ENCODE measurements at regions not wholly inside any gene's neighbourhood (a gene's known extent, or its start where the extent isn't known, plus 50 kb on each side); places are given as distances from the start of the nearest gene placed in this dataset.

DNA sequence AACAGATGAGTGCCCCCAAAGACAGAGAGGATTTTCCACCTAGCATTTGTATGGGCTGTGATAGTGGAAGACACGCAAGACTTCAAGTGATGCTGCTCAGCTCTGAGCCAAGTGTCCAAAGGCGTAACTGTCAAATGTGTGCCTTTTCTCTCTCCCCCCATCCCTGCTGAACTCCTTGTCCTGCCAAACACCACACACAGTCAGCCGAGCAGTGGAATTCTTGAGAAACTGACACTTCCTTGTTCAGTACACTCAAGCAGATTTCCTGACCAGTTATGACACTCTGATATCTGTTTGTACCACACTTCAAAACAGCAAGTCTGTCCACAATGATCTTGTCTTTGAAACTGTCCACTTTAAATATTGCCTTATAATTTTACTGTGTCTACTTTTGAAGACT, 166.4 kb downstream of the PIK3R1 start:
- Histone ChIP-seq H3K36me3 (ENCODE audit: insufficient read depth, low read length, poor library complexity, severe bottlenecking) (no peaks in the 10 kb centered on the region), H3K4me3 (ENCODE audit: low read depth, low read length, poor library complexity, severe bottlenecking) (no peak overlapping the region), H3K9me3 (ENCODE audit: low read depth, low read length, poor library complexity, severe bottlenecking) (no peaks in the 10 kb centered on the region), H3K27me3 (replicated peaks; ENCODE audit: insufficient read depth, low read depth, low read length, poor library complexity) (no peaks in the 10 kb centered on the region), H3K27ac (ENCODE audit: low read depth, low read length, poor library complexity, severe bottlenecking) (no peak overlapping the region), H3K4me1 (ENCODE audit: insufficient read depth, low read length, poor library complexity, severe bottlenecking) (no peaks in the 10 kb centered on the region)
- CTCF ChIA-PET, result no interaction called here
- DNase-seq (ENCODE audit: low spot score), result no peak
- BruUV-seq (replicated peaks), result no TSS peak
- POLR2A ChIA-PET (ENCODE audit: low non-redundant PET), result no interaction called here
- intact Hi-C loops (cut with micrococcal nuclease; ENCODE audit: unreplicated experiment), result no loop called here
- TF ChIP-seq, protein P1, sequence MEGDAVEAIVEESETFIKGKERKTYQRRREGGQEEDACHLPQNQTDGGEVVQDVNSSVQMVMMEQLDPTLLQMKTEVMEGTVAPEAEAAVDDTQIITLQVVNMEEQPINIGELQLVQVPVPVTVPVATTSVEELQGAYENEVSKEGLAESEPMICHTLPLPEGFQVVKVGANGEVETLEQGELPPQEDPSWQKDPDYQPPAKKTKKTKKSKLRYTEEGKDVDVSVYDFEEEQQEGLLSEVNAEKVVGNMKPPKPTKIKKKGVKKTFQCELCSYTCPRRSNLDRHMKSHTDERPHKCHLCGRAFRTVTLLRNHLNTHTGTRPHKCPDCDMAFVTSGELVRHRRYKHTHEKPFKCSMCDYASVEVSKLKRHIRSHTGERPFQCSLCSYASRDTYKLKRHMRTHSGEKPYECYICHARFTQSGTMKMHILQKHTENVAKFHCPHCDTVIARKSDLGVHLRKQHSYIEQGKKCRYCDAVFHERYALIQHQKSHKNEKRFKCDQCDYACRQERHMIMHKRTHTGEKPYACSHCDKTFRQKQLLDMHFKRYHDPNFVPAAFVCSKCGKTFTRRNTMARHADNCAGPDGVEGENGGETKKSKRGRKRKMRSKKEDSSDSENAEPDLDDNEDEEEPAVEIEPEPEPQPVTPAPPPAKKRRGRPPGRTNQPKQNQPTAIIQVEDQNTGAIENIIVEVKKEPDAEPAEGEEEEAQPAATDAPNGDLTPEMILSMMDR (conservative IDR thresholded peaks at IDR 0.05; ENCODE audit: low read depth, low read length), result no peak
- TF ChIP-seq EZH2 (IDR thresholded peaks at IDR 0.05; ENCODE audit: borderline replicate concordance, low read depth, low read length, poor library complexity, severe bottlenecking), result no peak

DNA sequence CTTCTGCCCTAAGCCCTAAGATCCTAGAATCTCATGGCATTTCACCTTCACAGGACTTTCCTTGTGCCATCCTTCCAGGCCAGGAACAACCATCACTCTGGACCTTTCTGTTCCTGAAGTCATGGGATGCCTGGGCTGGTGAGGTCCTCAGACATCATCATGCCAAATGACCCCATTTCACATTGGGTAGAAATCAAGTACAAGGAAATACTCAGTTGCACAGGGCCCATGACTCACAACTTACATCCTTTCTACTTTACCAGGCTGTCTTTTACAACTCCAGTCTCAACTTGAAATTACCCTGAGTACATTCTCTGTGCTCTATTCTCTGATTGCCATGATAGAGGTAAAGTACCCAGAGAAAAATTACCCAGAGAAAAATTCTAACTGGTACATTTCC, 167.1 kb downstream of the PIK3R1 start:
- H3K27ac ChIP-seq (ENCODE audit: low read depth, low read length, poor library complexity, severe bottlenecking), result no peak overlapping the region
- ChIA-PET POLR2A (ENCODE audit: low non-redundant PET) (no interaction called here), CTCF (no interaction called here)
- H3K36me3 ChIP-seq (ENCODE audit: insufficient read depth, low read length, poor library complexity, severe bottlenecking), result no peaks in the 10 kb centered on the region
- no peak for DNase-seq (ENCODE audit: low spot score)
- H3K4me1 ChIP-seq (ENCODE audit: insufficient read depth, low read length, poor library complexity, severe bottlenecking), result no peaks in the 10 kb centered on the region
- no peak overlapping the region for H3K4me3 ChIP-seq (ENCODE audit: low read depth, low read length, poor library complexity, severe bottlenecking)
- intact Hi-C loops (cut with micrococcal nuclease; ENCODE audit: unreplicated experiment), result no loop called here
- BruUV-seq (replicated peaks), result no TSS peak
- H3K27me3 ChIP-seq (replicated peaks; ENCODE audit: insufficient read depth, low read depth, low read length, poor library complexity), result no peaks in the 10 kb centered on the region
- no peak for TF ChIP-seq EZH2 (IDR thresholded peaks at IDR 0.05; ENCODE audit: borderline replicate concordance, low read depth, low read length, poor library complexity, severe bottlenecking)
- TF ChIP-seq, protein P1 (conservative IDR thresholded peaks at IDR 0.05; ENCODE audit: low read depth, low read length), result no peak
- H3K9me3 ChIP-seq (ENCODE audit: low read depth, low read length, poor library complexity, severe bottlenecking), result no peaks in the 10 kb centered on the region

DNA sequence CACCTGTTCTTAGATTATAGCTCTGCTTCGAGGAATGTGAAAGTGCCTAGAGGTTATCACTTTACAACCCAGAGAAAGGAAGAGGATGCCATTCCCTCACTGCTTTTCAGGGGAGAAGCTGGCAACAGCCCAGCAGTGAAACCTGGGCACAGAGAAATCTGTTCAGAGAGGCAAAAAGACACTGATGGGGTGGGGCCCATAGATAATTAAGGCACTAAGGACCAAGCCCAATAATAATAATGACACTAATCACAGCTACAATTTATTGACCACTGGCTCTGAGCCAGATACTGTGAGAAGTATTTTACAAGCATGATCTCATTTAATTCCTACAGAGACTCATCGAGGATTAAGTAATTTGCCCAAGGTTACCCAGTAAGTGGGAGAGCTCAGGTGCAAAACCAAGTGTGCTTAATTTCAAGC, 168.3 kb downstream of the PIK3R1 start:
- intact Hi-C loops (cut with micrococcal nuclease; ENCODE audit: unreplicated experiment), result no loop called here
- no peak for TF ChIP-seq EZH2 (IDR thresholded peaks at IDR 0.05; ENCODE audit: borderline replicate concordance, low read depth, low read length, poor library complexity, severe bottlenecking)
- TF ChIP-seq, protein P1 (conservative IDR thresholded peaks at IDR 0.05; ENCODE audit: low read depth, low read length), result no peak
- ChIA-PET POLR2A (ENCODE audit: low non-redundant PET) (no interaction called here), CTCF (no interaction called here)
- H3K27me3 ChIP-seq (replicated peaks; ENCODE audit: insufficient read depth, low read depth, low read length, poor library complexity), result no peaks in the 10 kb centered on the region
- H3K36me3 ChIP-seq (ENCODE audit: insufficient read depth, low read length, poor library complexity, severe bottlenecking), result no peaks in the 10 kb centered on the region
- no peaks in the 10 kb centered on the region for H3K4me1 ChIP-seq (ENCODE audit: insufficient read depth, low read length, poor library complexity, severe bottlenecking)
- no peak overlapping the region for H3K4me3 ChIP-seq (ENCODE audit: low read depth, low read length, poor library complexity, severe bottlenecking)
- DNase-seq (ENCODE audit: low spot score), result no peak
- H3K27ac ChIP-seq (ENCODE audit: low read depth, low read length, poor library complexity, severe bottlenecking), result no peak overlapping the region
- H3K9me3 ChIP-seq (ENCODE audit: low read depth, low read length, poor library complexity, severe bottlenecking), result no peaks in the 10 kb centered on the region
- BruUV-seq (replicated peaks), result no TSS peak

All from A673 (cell line).